GM18951 (cell line): ENCODE measurements at regions not wholly inside any gene's neighbourhood (a gene's known extent, or its start where the extent isn't known, plus 50 kb on each side); places are given as distances from the start of the nearest gene placed in this dataset.

Experiments used
- POLR2A ChIP-seq: IDR thresholded peaks from 4 replicates; pipeline ENCODE4 v1.6.1; 2011; ENCODE audit warnings: mild to moderate bottlenecking; ENCODE audit not compliant: insufficient read length, insufficient read depth; ENCODE audit errors: extremely low read depth
- in situ Hi-C: fragments of 300-500 bp; cut with MboI; formaldehyde crosslinking; loops from one replicate; pipeline ENCODE4 v1.12.0; 2022; ENCODE audit warnings: low sequenced_read_pairs, mixed read lengths, inconsistent platforms; ENCODE audit not compliant: unreplicated experiment

DNA sequence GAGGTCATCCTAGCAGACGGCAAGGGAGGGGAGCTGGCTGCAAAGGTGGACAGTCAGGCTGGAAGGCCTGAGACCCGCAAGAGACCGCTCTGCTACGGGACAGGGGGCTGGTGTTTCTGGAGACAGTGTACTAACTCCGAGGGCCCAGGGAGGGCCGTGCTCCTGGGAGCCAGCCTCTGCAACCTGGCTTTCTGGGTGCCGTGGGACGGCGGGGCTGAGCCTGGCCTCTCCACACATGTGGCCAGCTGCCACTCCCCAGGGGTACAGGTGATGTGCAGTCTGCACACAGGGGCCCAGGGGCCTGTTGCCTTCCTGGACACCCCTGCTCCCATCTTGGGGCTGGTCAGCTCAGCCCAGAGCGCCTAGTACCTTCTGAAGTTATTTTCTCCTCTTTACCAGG is 92.2 kb downstream of the MRPL36 start:
- in situ Hi-C loops = no loop called here
- no peak for TF ChIP-seq POLR2A

GRCh38 chr5:1706428-1706827 is 93.2 kb downstream of the MRPL36 start:
- in situ Hi-C loops = no loop called here
- TF ChIP-seq POLR2A = no peak

GRCh38 chr5:1706021-1706420 is 93.6 kb downstream of the MRPL36 start:
- no peak for TF ChIP-seq POLR2A
- in situ Hi-C loops = no loop called here

DNA sequence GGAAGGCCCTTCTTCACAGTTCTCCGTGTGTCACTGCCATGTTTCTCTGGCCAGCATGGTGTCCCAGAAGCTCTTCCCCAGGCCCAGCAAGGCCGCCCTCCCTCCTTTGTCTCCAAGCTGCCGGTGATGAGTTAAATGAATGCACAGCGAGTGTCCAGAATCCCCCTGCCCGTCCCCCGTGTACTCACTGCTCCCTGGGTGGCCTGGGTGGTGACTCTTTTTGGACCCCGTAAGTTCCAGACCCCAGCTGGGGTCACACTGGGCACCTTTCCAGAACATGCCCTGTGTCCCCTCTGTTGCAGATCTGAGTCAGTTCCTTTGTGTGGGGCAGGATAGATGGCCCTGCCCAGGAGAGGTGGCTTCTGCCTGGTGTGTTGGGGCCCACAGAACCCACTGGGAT is 95.0 kb downstream of the MRPL36 start:
- in situ Hi-C loops = no loop called here
- TF ChIP-seq POLR2A = no peak

DNA sequence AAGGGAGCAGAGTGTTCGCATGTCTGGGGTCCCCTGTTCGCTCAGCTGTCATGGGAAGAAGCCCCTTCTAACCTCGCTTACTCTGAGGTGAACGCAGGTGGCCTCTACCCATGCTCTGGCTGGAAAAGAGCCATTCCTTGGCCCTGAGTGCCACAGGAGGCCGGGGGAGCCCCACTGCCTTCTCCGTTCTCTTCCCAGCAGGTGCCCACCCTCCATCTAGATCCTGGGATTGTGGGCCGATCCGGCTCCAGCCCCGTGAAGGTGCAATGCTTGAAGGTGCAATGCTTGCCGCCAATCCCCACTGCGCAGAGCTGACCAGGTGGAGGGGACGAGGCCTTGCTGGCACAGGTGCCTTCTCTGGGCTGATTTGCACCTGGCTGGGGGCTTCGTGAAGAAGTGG is 95.4 kb downstream of the MRPL36 start:
- TF ChIP-seq POLR2A = no peak
- in situ Hi-C loops = no loop called here

GRCh38 chr5:1703352-1704050 is 96.1 kb downstream of the MRPL36 start:
- in situ Hi-C loops = no loop called here
- no peak for TF ChIP-seq POLR2A

- TF ChIP-seq POLR2A = no peak
- in situ Hi-C loops = no loop called here
These were observed 97.3 kb downstream of the MRPL36 start for GRCh38 chr5:1702318-1702717.

GRCh38 chr5:1701884-1702283 is 97.8 kb downstream of the MRPL36 start:
- in situ Hi-C loops = no loop called here
- no peak for TF ChIP-seq POLR2A

GRCh38 chr5:1701216-1701864 is 98.3 kb downstream of the MRPL36 start:
- TF ChIP-seq POLR2A = no peak
- in situ Hi-C loops = no loop called here

DNA sequence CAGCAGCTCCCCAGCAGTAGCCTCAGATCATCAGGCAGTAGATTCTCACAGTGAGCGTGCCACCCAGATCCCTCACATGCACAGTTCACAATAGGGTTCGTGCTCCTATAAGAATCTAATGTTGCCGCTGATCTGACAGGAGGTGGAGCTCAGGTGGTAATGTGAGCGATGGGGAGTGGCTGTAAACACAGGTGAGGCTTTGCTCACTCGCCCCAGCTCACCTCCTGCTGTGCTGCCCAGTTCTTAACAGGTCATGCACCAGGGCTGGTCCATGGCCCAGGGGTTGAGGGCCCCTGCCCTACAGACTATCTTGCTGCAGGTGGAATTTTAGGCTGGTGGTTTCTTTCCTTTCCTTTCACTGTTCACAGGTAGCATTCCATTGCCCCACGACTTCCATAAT is 100.2 kb downstream of the MRPL36 start:
- in situ Hi-C loops = no loop called here
- no peak for TF ChIP-seq POLR2A

DNA sequence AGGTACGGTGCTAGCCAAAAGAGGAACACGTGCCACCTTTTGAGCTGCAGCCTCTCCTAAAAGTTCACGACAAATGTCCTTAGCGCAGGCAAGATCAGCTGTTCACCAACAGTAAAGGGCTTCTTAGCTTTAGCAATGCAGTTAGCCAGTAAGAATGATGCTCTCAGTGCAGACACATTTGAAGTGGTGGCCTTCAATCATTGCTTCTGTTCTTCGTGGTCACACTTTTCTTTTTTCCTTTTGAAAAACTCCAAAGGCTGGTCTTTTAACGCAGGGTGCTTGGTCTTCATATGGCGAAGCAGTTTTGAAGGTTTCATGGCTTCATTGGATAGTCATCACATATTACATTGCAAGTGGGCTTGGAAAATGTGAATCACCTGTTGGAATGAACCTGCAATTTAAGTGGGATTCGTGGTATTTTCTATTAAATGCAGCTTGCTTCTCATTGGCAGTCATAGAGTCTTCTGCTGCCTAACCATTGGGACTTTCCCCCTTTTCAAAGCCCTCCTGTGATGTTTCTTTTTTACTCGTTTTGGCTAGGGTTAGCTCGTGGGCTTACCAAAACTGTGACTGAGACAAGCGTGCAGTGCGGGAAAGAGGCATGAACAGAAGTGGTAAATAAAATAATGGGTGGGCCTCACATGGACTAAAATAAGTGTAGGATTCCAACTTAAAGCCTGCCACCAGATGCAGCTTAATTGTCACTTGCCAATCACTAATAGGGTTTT is 100.9 kb downstream of the MRPL36 start:
- no peak for TF ChIP-seq POLR2A
- in situ Hi-C loops = no loop called here

DNA sequence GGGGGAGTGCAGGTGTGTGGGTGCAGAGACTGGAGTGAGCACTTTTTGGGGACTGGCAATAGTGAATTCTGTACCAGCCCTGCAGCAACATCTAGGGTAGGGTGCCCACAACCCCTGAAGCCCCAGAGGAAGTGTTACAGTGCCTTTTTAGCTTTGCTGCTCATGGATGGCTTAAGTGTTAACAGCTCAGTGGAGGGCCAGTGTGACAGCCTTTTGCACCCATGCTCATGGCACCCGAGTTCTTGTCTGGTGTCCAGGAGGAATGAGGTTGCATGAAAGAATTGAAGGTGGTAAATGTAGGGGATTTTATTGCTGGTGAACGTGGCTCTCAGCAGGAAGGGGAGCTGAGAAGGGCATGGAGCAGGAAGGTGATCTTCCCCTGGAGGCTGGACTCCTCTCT is 107.3 kb downstream of the MRPL36 start:
- in situ Hi-C loops = no loop called here
- no peak for TF ChIP-seq POLR2A

DNA sequence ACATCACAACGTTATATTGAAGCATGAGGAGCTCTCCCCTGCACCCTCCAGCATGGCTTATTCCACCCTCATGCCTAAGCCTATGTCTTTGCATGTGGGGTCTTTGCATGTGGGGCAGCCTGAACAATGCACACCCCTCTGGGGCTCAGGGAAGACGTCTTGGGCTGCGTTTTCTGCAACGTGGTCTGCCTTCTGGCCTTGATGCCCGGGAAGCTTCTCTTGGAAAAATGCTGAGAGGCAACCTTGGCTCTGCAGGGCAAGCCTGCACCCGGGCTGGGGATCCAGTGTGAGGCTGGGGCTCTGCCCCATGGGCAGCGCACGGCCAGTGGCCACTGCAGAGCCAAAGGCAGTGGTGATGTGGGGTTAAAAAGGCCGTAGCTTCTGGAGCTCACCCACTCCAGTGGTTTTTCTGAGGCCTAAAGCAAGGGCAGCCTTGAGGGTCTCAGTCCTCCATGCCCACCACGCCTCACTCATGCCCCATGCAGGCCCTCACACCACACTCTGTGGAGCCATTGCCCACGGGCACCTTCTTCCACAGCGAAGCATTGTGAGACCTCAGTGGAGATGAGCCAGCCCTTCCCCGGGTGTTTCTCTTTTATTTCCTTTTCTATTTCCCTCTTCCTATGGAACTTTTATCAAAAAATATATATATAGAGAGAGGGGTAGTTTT is 112.2 kb downstream of the MRPL36 start:
- no peak for TF ChIP-seq POLR2A
- in situ Hi-C loops = no loop called here

GRCh38 chr5:1686016-1686802 is 113.4 kb downstream of the MRPL36 start:
- in situ Hi-C loops = no loop called here

More at GRCh38 chr5:1686016-1686802, 113.4 kb downstream of the MRPL36 start:
- no peak for TF ChIP-seq POLR2A
